ENCODE measurements at regions not wholly inside any gene's neighbourhood (a gene's known extent, or its start where the extent isn't known, plus 50 kb on each side); places are given as distances from the start of the nearest gene placed in this dataset.

- DNase-seq (ENCODE audit: low read depth in 2 of 2): peak in 1 of 2 donors; percentile 34
- H3K4me3 ChIP-seq (replicated peaks in 1 of 2; ENCODE audit: low read depth in 2 of 2, low read length in 2 of 2): no peak overlapping the region
- TF ChIP-seq CTCF (IDR thresholded peaks at IDR 0.05; ENCODE audit: low read depth, low read length): peak; percentile 28
Measured at GRCh38 chr18:61612517-61612916, 279.3 kb downstream of the CDH20 start.

- no peak for TF ChIP-seq CTCF (IDR thresholded peaks at IDR 0.05; ENCODE audit: low read depth, low read length)
- no peak for DNase-seq (ENCODE audit: low read depth in 2 of 2)
- H3K4me3 ChIP-seq (replicated peaks in 1 of 2; ENCODE audit: low read depth in 2 of 2, low read length in 2 of 2): no peak overlapping the region
Measured at GRCh38 chr18:61609131-61609530, 275.9 kb downstream of the CDH20 start.

- peak in 1 of 2 donors; percentile 22 for DNase-seq (ENCODE audit: low read depth in 2 of 2)
- TF ChIP-seq CTCF (IDR thresholded peaks at IDR 0.05; ENCODE audit: low read depth, low read length): no peak
- H3K4me3 ChIP-seq (replicated peaks in 1 of 2; ENCODE audit: low read depth in 2 of 2, low read length in 2 of 2): no peak overlapping the region
Measured at GRCh38 chr18:61608316-61608715, 275.1 kb downstream of the CDH20 start.

- no peak overlapping the region for H3K4me3 ChIP-seq (replicated peaks in 1 of 2; ENCODE audit: low read depth in 2 of 2, low read length in 2 of 2)
- TF ChIP-seq CTCF (IDR thresholded peaks at IDR 0.05; ENCODE audit: low read depth, low read length): no peak
- DNase-seq (ENCODE audit: low read depth in 2 of 2): no peak
Measured at GRCh38 chr18:61607867-61608266, 274.6 kb downstream of the CDH20 start.

- H3K4me3 ChIP-seq (replicated peaks in 1 of 2; ENCODE audit: low read depth in 2 of 2, low read length in 2 of 2): peak overlapping the region in 1 of 2 donors; percentile 54
- peak; percentile 94 for DNase-seq (ENCODE audit: low read depth in 2 of 2)
- no peak for TF ChIP-seq CTCF (IDR thresholded peaks at IDR 0.05; ENCODE audit: low read depth, low read length)
Measured at GRCh38 chr18:61606759-61607158, 273.5 kb downstream of the CDH20 start.

- peak; percentile 54 to 60 for DNase-seq (ENCODE audit: low read depth in 2 of 2)
- no peak for TF ChIP-seq CTCF (IDR thresholded peaks at IDR 0.05; ENCODE audit: low read depth, low read length)
- H3K4me3 ChIP-seq (replicated peaks in 1 of 2; ENCODE audit: low read depth in 2 of 2, low read length in 2 of 2): peak overlapping the region; percentile 22 to 54
Measured at GRCh38 chr18:61606068-61606660, 272.9 kb downstream of the CDH20 start.

All from cardiac fibroblast (primary cell).